ENCODE measurements at regions not wholly inside any gene's neighbourhood (a gene's known extent, or its start where the extent isn't known, plus 50 kb on each side); places are given as distances from the start of the nearest gene placed in this dataset.
"Not testable (repeated sequence)": the region's sequence is repeated elsewhere in the genome, so short reads cannot be mapped to it uniquely, and the experiment has no call there.

- H3K4me3 ChIP-seq (ENCODE audit: insufficient read depth, low read depth, low read length) = no peak overlapping the region
- H3K4me1 ChIP-seq (ENCODE audit: control insufficient read depth, insufficient read depth, low read length) = no peaks in the 10 kb centered on the region
- H3K27me3 ChIP-seq (ENCODE audit: control insufficient read depth, insufficient read depth, low read length, poor library complexity, severe bottlenecking) = no peaks in the 10 kb centered on the region
- H3K27ac ChIP-seq (ENCODE audit: insufficient read depth, low read depth, low read length, poor library complexity, severe bottlenecking) = no peak overlapping the region
- WGBS, 2 experiments = 94 to 95% methylated on average over 6 of the region's 6 CpGs
- no peaks in the 10 kb centered on the region for H3K9me3 ChIP-seq (ENCODE audit: control insufficient read depth, low read length)
- H3K36me3 ChIP-seq (ENCODE audit: control insufficient read depth, insufficient read depth, low read length) = no peaks in the 10 kb centered on the region
Observed at GRCh38 chr9:29118555-29118954, 1545.3 kb upstream of the C9orf72 start.

DNA sequence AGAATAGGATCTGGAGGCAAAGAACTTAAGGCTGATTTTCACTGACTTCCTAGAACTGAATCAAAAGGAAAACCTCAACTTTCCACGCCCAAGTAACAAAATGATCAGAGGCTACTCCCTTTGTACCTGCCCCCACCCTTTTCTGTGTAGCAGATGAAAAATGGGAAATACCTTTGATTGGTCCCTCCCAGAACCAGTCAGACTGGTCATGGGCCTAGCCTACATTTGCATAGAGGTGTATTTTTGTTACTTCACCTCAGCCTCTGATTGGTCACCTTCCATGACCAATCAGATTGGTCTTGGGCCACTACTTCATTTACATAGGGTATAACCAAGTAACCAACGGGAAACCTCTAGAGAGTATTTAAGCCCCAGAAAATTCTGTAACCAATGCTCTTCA lies 1553.5 kb upstream of the C9orf72 start:
- WGBS, 2 experiments = 85 to 93% methylated on average over 2 of the region's 2 CpGs
- no peaks in the 10 kb centered on the region for H3K4me1 ChIP-seq (ENCODE audit: control insufficient read depth, insufficient read depth, low read length)

GRCh38 chr9:29129763-29130162 lies 1556.5 kb upstream of the C9orf72 start:
- H3K27ac ChIP-seq (ENCODE audit: insufficient read depth, low read depth, low read length, poor library complexity, severe bottlenecking) = no peak overlapping the region
- no peak overlapping the region for H3K4me3 ChIP-seq (ENCODE audit: insufficient read depth, low read depth, low read length)
- no peaks in the 10 kb centered on the region for H3K36me3 ChIP-seq (ENCODE audit: control insufficient read depth, insufficient read depth, low read length)
- H3K27me3 ChIP-seq (ENCODE audit: control insufficient read depth, insufficient read depth, low read length, poor library complexity, severe bottlenecking) = no peaks in the 10 kb centered on the region
- H3K9me3 ChIP-seq (ENCODE audit: control insufficient read depth, low read length) = peaks cover 2% of the 10 kb centered on the region
- H3K4me1 ChIP-seq (ENCODE audit: control insufficient read depth, insufficient read depth, low read length) = no peaks in the 10 kb centered on the region
- WGBS, 2 experiments = 95% methylated on average over 1 of the region's 1 CpG

More for the DNA sequence above, 1553.5 kb upstream of the C9orf72 start:
- no peaks in the 10 kb centered on the region for H3K27me3 ChIP-seq (ENCODE audit: control insufficient read depth, insufficient read depth, low read length, poor library complexity, severe bottlenecking)
- H3K27ac ChIP-seq (ENCODE audit: insufficient read depth, low read depth, low read length, poor library complexity, severe bottlenecking) = no peak overlapping the region
- no peak overlapping the region for H3K4me3 ChIP-seq (ENCODE audit: insufficient read depth, low read depth, low read length)
- H3K9me3 ChIP-seq (ENCODE audit: control insufficient read depth, low read length) = peaks cover 2% of the 10 kb centered on the region
- H3K36me3 ChIP-seq (ENCODE audit: control insufficient read depth, insufficient read depth, low read length) = no peaks in the 10 kb centered on the region

DNA sequence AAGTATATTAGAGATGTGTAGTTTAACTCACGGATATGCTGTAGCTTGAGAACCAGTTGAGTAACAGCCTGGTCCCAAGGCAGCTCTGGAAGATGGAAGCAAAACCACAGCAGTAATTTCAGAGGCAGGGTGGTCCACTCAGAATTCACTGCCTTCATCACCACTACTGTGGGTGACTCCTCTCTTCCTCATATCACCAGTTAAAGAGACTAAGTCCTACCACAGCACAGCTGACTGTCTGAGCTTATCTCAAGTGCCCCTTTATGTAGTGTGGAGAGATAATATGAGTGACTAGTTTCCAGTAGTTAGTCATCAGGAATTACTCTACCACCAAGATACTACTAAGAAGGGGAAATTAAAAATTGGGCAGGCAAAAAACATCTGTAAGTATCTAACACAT lies 1571.2 kb upstream of the C9orf72 start:
- no peaks in the 10 kb centered on the region for H3K27me3 ChIP-seq (ENCODE audit: control insufficient read depth, insufficient read depth, low read length, poor library complexity, severe bottlenecking)
- H3K27ac ChIP-seq (ENCODE audit: insufficient read depth, low read depth, low read length, poor library complexity, severe bottlenecking) = no peak overlapping the region
- H3K4me3 ChIP-seq (ENCODE audit: insufficient read depth, low read depth, low read length) = no peak overlapping the region
- no peaks in the 10 kb centered on the region for H3K9me3 ChIP-seq (ENCODE audit: control insufficient read depth, low read length)
- no peaks in the 10 kb centered on the region for H3K36me3 ChIP-seq (ENCODE audit: control insufficient read depth, insufficient read depth, low read length)
- 95 to 100% methylated on average over 1 of the region's 1 CpG for WGBS, 2 experiments
- no peaks in the 10 kb centered on the region for H3K4me1 ChIP-seq (ENCODE audit: control insufficient read depth, insufficient read depth, low read length)

- Histone ChIP-seq H3K27ac (ENCODE audit: insufficient read depth, low read depth, low read length, poor library complexity, severe bottlenecking) (no peak overlapping the region), H3K36me3 (ENCODE audit: control insufficient read depth, insufficient read depth, low read length) (no peaks in the 10 kb centered on the region), H3K4me3 (ENCODE audit: insufficient read depth, low read depth, low read length) (no peak overlapping the region), H3K4me1 (ENCODE audit: control insufficient read depth, insufficient read depth, low read length) (no peaks in the 10 kb centered on the region), H3K27me3 (ENCODE audit: control insufficient read depth, insufficient read depth, low read length, poor library complexity, severe bottlenecking) (no peaks in the 10 kb centered on the region), H3K9me3 (ENCODE audit: control insufficient read depth, low read length) (no peaks in the 10 kb centered on the region)
- WGBS, 2 experiments = 97 to 98% methylated on average over 3 of the region's 3 CpGs
Observed at GRCh38 chr9:29150606-29151005, 1577.3 kb upstream of the C9orf72 start.

DNA sequence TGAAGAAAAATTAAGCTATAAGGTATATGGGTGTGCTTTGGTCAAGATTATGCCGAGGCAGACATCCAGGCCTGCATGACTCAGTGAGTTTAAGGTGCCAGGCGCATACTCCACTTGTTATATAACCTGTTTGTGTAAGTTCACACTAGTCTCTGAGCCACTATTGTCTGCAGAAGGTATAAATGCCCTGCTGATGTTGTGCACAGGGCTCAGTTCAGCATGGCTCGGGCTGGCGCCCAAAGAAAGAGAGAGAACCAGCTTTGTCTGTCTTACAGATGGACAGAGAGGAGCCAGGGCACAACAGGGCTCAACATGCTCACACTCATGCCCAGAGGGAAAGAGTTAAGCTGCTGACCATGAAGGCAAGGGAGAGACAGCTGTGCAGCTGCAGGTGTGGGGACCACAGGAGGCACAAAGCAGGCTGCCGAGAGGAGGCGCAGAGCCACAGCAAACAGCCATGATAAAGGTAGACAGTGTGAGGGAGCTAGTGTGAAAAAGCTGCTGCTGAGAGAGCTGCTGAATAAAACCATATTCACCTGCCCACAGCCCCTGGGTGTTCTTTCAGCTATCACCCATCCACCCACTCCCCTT lies 1587.6 kb upstream of the C9orf72 start:
- Histone ChIP-seq H3K27me3 (ENCODE audit: control insufficient read depth, insufficient read depth, low read length, poor library complexity, severe bottlenecking) (no peaks in the 10 kb centered on the region), H3K36me3 (ENCODE audit: control insufficient read depth, insufficient read depth, low read length) (no peaks in the 10 kb centered on the region), H3K27ac (ENCODE audit: insufficient read depth, low read depth, low read length, poor library complexity, severe bottlenecking) (no peak overlapping the region), H3K9me3 (ENCODE audit: control insufficient read depth, low read length) (no peaks in the 10 kb centered on the region), H3K4me1 (ENCODE audit: control insufficient read depth, insufficient read depth, low read length) (no peaks in the 10 kb centered on the region), H3K4me3 (ENCODE audit: insufficient read depth, low read depth, low read length) (no peak overlapping the region)
- 83 to 90% methylated on average over 6 of the region's 6 CpGs for WGBS, 2 experiments

DNA sequence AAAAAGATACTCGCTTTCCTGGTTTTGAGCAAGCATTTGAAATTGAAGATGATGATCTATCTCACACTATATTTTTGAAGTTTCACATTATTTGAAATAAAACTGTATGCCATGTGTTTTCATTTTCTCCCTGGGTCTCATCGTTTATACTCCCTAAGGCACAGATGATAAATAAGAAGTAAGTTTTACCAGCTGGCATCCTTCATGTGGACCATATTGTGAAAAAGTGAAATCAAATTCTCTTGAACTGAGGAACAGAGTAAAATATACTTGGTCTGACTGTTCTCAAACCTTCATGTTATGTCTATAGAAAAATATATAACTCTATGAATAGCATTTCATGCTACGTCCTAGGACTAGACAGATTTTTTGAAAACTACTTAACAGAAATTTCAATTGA lies 1600.9 kb upstream of the C9orf72 start:
- Histone ChIP-seq H3K9me3 (ENCODE audit: control insufficient read depth, low read length) (no peaks in the 10 kb centered on the region), H3K27ac (ENCODE audit: insufficient read depth, low read depth, low read length, poor library complexity, severe bottlenecking) (no peak overlapping the region)
- 80 to 97% methylated on average over 1 to 3 of the region's 3 CpGs for WGBS, 2 experiments

DNA sequence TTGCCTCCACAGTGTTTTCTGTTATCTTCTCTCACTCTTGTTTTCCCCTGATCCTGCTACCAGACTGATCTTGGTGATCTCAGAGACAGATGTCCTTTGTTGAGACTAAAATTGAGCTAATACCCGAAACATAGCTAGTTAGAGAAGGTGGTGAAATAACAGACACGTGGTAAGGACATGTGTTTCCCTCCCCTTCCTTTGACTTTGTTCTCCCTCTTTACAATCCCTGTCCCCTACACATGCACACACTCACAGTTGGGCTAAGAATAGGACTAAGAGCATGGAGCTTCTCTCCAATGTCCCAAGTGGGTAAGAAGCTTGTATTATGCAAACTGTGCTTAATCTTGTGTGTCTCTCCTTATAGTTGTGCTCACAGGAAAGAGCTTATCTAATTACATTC lies 1603.0 kb upstream of the C9orf72 start:
- no peak overlapping the region for H3K27ac ChIP-seq (ENCODE audit: insufficient read depth, low read depth, low read length, poor library complexity, severe bottlenecking)
- H3K36me3 ChIP-seq (ENCODE audit: control insufficient read depth, insufficient read depth, low read length) = no peaks in the 10 kb centered on the region
- H3K4me1 ChIP-seq (ENCODE audit: control insufficient read depth, insufficient read depth, low read length) = no peaks in the 10 kb centered on the region
- H3K4me3 ChIP-seq (ENCODE audit: insufficient read depth, low read depth, low read length) = no peak overlapping the region
- WGBS, 2 experiments = 83 to 90% methylated on average over 2 of the region's 2 CpGs
- H3K9me3 ChIP-seq (ENCODE audit: control insufficient read depth, low read length) = no peaks in the 10 kb centered on the region
- H3K27me3 ChIP-seq (ENCODE audit: control insufficient read depth, insufficient read depth, low read length, poor library complexity, severe bottlenecking) = no peaks in the 10 kb centered on the region

More for the DNA sequence above, 1600.9 kb upstream of the C9orf72 start:
- H3K27me3 ChIP-seq (ENCODE audit: control insufficient read depth, insufficient read depth, low read length, poor library complexity, severe bottlenecking) = no peaks in the 10 kb centered on the region
- H3K4me1 ChIP-seq (ENCODE audit: control insufficient read depth, insufficient read depth, low read length) = no peaks in the 10 kb centered on the region
- H3K36me3 ChIP-seq (ENCODE audit: control insufficient read depth, insufficient read depth, low read length) = no peaks in the 10 kb centered on the region
- H3K4me3 ChIP-seq (ENCODE audit: insufficient read depth, low read depth, low read length) = no peak overlapping the region

DNA sequence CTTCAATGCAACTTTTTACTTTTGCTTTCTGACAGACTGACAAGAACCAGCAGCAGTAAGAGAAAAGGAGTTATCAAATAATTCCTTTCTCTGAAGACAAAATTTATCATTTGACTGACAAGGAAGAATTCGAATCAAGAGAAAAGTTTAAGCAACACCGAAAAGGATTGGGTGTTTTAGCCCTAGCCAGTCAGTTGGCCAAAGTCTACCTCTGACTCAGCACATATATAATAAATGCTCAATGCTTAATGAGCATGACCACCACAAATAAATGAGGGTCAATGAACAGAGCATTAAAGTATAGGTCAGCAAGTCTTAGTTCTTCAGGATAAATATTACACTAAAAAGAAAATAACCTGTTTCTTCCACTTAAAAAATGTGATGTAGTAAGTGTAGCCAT lies 1603.5 kb upstream of the C9orf72 start:
- H3K27ac ChIP-seq (ENCODE audit: insufficient read depth, low read depth, low read length, poor library complexity, severe bottlenecking) = no peak overlapping the region
- H3K36me3 ChIP-seq (ENCODE audit: control insufficient read depth, insufficient read depth, low read length) = no peaks in the 10 kb centered on the region
- WGBS, 2 experiments = 97% methylated on average over 2 of the region's 2 CpGs
- H3K9me3 ChIP-seq (ENCODE audit: control insufficient read depth, low read length) = no peaks in the 10 kb centered on the region
- no peak overlapping the region for H3K4me3 ChIP-seq (ENCODE audit: insufficient read depth, low read depth, low read length)
- H3K27me3 ChIP-seq (ENCODE audit: control insufficient read depth, insufficient read depth, low read length, poor library complexity, severe bottlenecking) = no peaks in the 10 kb centered on the region
- H3K4me1 ChIP-seq (ENCODE audit: control insufficient read depth, insufficient read depth, low read length) = no peaks in the 10 kb centered on the region

DNA sequence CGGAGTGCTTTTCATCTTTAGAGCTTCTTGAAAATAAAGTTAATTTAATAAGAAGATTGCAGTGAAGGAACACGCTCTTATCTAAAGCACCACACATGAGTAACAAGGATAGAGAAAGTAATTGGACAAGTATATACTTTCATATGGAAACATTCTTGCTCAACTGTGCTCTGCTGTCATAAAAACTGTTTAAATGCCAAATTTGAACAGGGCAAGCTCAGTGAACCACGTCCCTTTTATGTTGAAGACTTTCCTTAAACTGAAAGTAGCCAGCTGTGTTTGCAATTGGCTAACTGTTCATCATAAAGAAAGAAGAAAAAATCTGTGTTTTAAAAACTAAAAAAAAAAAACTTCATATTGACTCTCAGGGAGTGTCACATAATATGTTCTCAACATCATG lies 1610.7 kb upstream of the C9orf72 start:
- H3K4me3 ChIP-seq (ENCODE audit: insufficient read depth, low read depth, low read length) = no peak overlapping the region
- no peaks in the 10 kb centered on the region for H3K9me3 ChIP-seq (ENCODE audit: control insufficient read depth, low read length)
- WGBS, 2 experiments = 67 to 92% methylated on average over 1 to 3 of the region's 3 CpGs
- H3K27ac ChIP-seq (ENCODE audit: insufficient read depth, low read depth, low read length, poor library complexity, severe bottlenecking) = no peak overlapping the region
- H3K4me1 ChIP-seq (ENCODE audit: control insufficient read depth, insufficient read depth, low read length) = no peaks in the 10 kb centered on the region
- H3K27me3 ChIP-seq (ENCODE audit: control insufficient read depth, insufficient read depth, low read length, poor library complexity, severe bottlenecking) = no peaks in the 10 kb centered on the region
- H3K36me3 ChIP-seq (ENCODE audit: control insufficient read depth, insufficient read depth, low read length) = no peaks in the 10 kb centered on the region

- H3K36me3 ChIP-seq (ENCODE audit: control insufficient read depth, insufficient read depth, low read length); H3K4me3 ChIP-seq (ENCODE audit: insufficient read depth, low read depth, low read length); H3K4me1 ChIP-seq (ENCODE audit: control insufficient read depth, insufficient read depth, low read length); H3K9me3 ChIP-seq (ENCODE audit: control insufficient read depth, low read length); H3K27ac ChIP-seq (ENCODE audit: insufficient read depth, low read depth, low read length, poor library complexity, severe bottlenecking); H3K27me3 ChIP-seq (ENCODE audit: control insufficient read depth, insufficient read depth, low read length, poor library complexity, severe bottlenecking): not testable (repeated sequence)
- 95 to 96% methylated on average over 19 to 33 of the region's 34 CpGs for WGBS, 2 experiments
Observed at GRCh38 chr9:29188771-29189170, 1615.5 kb upstream of the C9orf72 start.

Data from ectodermal cell (in vitro differentiated cells).